ENCODE measurements at regions not wholly inside any gene's neighbourhood (a gene's known extent, or its start where the extent isn't known, plus 50 kb on each side); places are given as distances from the start of the nearest gene placed in this dataset.

DNA sequence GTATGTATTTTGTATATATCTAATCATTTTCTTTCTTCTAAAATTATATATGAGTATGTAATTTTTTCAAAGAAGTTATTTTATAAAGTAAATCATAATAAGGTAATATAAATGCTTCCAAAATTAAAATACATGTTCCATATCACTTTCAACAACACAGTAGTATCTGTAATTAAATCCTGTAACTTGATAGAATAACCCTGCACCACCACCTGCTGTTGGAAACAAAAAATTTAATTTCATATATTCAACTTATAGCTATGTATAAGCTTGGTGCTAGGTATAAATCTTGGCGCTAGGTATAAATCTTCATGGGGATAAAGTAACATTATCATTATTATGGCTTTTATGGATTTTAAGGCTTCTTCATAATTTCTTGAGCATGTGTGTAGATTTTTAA, 149.7 kb upstream of the DCN start:
- no peak for DNase-seq

DNA sequence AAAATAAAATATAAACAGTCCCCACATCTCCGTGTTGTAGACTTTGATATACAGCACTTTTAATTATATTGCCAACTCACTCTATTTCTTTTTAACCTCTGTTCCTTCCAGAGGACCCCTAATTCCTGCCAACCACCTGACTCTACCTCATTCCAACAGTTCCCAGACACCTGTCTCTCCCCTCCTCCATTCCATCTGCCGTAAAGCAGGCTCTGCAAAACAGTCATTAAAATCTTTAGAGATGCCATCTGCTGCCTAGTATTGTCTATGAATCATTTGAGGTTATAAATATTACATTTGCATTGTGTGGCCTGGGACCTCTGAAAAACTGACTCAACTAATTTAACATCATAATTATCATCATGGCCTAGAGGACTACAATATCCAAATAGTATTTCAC, 148.8 kb upstream of the DCN start:
- DNase-seq: no peak

- no peak for DNase-seq
Observed at GRCh38 chr12:91328451-91328850, 145.8 kb upstream of the DCN start.

- DNase-seq: no peak
Observed at GRCh38 chr12:91327889-91328288, 145.3 kb upstream of the DCN start.

GRCh38 chr12:91327131-91327530, 144.5 kb upstream of the DCN start:
- DNase-seq: no peak

DNA sequence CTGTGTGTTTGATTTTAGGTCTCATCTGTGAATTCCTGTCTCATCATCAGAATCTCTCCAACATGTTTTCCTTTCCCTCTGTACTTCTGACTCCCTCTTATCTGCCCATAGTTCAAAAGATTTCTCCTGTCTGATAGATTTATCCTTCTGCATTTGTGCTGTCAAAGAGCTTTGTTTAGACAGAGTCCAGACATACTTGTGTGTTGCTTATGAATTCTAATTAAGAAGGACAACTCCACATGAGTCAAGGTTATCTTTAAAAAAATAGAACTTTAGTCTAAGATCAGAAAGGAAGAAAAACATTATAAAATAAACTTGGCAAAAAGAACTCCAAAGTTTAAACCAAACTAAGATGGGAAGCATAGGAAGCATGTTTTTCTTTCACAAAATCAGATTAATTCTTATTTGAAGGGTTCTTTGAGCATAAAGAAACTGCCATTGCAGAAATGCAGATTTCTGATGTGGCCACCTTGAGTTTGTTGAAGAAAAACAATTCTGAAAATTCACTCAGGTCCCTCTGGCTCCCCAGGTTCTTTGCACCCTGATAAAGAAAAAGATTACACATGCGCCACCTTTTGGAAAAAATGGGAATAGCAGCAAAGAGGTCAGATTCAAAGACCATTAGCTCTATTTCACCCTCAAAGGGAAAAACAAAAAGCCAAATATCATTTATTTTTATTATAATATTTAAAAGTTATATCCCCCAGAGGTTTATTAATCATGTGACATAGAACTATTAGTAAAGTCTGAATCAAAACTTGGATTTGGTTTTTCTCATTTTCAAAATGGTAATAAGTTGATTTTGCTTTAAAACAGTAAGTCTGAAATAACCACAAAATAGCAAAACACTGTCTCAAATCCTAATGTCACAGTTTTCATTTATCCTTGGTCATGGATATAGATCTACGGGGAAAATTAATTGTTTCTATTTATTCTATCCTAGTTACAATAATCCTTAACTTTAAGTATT, 143.7 kb upstream of the DCN start:
- DNase-seq: peak; percentile 51

GRCh38 chr12:91320999-91321398, 138.4 kb upstream of the DCN start:
- DNase-seq: no peak

DNA sequence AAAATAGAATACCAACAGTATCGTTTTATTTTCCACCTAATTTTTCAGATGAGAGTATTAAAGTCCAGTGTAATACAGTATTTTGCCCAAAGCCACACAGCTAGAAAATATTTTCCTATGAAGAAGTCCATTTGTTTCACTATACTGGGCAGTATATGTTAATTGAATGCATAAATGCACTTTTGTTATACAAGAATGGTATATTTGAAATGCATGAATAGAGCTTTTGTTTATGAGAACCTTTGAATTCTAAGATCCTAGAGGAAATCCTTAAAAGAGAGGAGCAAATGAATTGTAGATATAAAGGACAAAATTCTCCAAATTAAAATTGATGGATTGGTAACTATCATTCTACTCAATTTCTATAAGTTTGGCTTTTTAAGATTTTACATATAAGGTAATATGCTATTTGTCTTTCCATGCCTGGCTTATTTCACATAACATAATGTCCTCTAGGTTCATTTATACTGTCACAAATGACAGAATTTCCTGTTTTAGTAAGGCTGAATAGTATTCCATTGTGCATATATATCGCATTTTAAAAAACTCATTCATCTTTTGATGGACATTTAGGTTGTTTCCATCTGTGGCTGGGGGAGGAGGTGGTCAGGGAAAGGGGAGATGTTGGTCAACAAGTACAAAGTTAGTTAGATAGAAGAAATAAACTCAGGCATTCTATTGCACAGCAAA, 136.6 kb upstream of the DCN start:
- DNase-seq: no peak

- no peak for DNase-seq
Observed at GRCh38 chr12:91317306-91317705, 134.7 kb upstream of the DCN start.

- DNase-seq: no peak
Observed at GRCh38 chr12:91316907-91317269, 134.3 kb upstream of the DCN start.

DNA sequence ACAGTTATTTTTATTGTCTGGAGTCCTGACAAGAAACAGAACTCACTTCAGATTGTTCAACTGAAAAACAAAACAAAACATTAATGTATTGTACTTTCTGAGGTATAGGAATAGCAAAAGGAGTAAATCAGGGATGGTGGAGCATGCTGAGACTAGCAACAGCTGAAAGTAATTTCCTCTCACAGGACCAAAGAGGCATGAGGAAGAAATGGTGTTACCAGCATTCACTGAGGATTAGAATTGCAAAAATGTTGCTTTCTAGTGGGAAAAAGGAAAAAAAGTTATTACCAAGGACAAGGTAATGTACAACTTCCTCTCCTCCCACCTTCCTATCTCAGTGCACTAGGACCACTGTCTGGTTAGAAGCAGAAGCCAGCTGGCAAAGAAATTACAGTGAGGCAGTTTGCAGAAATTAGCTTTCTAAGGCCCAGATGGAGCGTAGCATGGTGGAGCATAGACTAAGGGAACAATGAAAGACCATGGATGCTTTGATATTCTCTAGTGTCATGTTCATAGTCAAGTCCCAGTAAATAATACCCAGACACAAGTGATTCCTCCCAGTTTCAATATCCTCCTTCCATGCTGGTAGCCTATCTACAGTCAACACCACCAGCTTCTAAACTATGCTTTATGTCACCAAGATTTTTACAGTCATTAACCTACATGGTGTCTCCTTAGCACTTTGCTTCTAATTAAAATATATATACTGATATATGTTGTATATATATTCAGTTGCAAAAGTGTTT, 133.7 kb upstream of the DCN start:
- DNase-seq: no peak

- DNase-seq: no peak
Observed at GRCh38 chr12:91311081-91311480, 128.5 kb upstream of the DCN start.

DNA sequence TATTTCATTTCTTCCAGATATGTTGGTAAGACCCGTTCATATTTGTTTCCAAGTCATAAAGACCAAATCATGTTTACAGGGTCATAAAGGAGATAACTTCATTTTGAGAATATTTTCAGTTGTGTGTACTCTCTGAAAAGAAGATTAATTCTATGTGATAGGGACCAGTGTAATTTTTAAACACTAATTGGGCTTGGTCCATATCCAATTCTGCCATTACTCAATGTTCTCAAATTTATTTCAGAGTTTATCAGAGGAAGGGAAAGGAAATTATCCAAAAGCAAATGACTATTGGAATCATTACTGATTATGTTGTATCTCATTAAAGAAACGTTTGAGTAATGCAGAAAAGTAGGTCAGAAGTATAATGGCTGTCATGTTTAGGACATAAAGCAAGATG, 126.8 kb upstream of the DCN start:
- DNase-seq: no peak

GRCh38 chr12:91307957-91308670, 125.5 kb upstream of the DCN start:
- no peak for DNase-seq

- DNase-seq: no peak
Observed at GRCh38 chr12:91290354-91290753, 107.7 kb upstream of the DCN start.

DNA sequence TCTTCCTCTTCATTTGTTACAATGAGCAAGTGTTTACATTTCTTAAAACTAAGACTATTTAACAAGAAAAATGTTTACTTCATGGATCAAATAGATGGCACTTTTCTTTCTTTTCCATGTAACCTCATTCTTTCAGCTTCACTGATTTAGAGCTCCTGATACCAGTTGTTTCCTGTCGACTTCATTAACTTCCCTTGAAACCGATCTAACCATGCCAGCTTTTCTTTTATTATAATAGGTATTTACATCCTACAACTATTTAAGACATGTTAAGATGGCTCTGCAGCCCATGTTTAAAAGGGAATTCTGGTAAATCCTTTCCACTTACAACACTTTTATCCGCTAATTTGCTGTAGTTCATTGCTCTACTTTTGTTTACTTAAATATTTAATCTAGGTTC, 107.3 kb upstream of the DCN start:
- DNase-seq: no peak

GRCh38 chr12:91289072-91289471, 106.5 kb upstream of the DCN start:
- DNase-seq: no peak

DNA sequence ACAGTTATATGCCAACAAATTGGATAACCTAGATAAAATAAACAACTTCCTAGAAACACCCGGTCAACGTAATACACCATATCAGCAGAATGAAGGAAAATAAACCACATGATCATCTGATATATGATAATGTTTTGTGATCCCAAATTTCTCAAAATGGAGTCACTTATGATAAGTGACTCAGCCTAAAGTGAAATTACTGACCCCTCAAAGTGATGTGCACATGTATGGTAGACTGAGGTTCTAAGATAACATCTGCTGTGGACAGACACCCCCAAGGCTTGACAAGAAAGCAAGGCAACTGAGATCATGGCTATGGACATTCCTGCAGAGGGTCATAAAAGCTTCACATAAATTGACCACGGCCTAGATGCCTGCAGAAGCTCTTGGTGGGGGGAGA, 105.1 kb upstream of the DCN start:
- DNase-seq: no peak

DNA sequence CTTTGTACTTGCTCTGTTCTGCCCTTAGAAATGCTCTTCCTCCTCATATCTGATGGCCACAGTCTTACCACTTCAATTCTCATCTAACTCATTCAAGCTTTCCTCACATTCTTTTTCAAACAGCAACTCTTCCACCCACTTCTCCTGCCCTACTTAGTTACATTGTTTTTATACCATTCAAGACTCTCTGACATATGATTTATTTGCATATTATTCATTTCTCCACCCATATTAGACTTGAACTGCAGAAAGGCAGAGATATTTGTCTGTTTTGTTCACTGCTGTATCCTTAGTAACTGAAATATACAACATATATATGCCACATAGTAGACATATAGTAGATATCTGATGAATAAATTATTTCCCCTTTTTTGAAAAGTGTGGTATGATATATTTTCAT, 95.5 kb upstream of the DCN start:
- DNase-seq: no peak

DNA sequence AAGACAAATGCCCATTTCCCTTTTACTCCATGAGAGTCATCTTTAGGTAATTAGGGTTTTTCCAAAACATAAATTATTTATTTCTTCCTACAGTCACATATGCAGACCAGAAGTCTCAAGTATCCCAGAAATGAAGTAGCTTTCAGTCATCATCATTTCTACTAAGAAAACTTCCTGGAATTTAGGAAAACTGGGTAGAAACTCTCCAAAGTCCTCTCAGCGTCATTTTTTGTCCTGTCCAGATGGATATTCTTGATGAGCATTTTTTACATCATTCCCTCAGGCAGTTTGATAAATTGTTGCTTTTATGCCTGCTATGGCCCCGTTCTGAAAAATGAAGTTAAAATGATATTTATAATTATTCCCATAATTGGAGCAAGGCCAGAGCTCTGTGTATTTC, 93.9 kb upstream of the DCN start:
- no peak for DNase-seq

- DNase-seq: no peak
Observed at GRCh38 chr12:91275321-91275720, 92.7 kb upstream of the DCN start.

DNA sequence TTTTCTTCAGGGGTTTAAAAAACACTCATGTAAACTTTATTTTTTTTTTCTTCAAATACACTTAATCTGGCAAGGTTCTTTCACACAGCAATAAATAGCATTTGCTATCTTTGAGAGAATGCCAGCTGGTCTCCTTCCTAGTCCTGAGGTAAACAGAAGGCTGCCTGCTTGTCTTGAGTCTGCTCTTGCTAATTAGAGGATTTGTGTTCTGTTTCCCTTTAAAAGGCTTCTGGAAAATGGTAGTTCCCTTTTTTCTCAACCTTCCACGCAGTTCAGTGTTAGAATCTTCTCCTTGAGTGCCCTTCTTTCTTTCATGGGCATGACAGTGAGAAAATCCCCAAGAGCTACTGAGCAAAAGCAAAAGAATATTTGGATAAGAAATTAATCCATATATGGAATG, 92.3 kb upstream of the DCN start:
- DNase-seq: no peak

DNA sequence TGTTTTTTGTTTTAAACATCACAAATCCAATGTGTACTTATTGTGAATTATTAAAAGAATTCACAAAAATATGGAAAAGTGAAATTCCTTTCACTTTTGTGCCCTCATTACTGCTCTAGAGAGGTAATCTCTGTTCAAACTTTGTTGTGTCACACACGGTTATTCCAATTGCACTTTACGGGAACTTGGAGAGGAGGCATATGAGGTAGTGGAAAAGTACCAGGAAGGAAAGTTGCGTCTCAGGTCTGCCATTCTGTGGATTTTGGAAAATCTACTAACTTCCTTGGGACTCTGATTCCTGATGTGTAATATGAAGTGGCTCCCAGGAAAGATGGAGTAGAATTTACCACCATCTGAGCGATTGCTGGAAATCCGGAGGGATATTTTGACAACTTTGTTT, 90.9 kb upstream of the DCN start:
- DNase-seq: no peak
